ENCODE measurements at regions not wholly inside any gene's neighbourhood (a gene's known extent, or its start where the extent isn't known, plus 50 kb on each side); places are given as distances from the start of the nearest gene placed in this dataset.

GRCh38 chr2:37543999-37544557, 127.4 kb downstream of the CDC42EP3 start:
- no peak for DNase-seq (ENCODE audit: low read depth)

DNA sequence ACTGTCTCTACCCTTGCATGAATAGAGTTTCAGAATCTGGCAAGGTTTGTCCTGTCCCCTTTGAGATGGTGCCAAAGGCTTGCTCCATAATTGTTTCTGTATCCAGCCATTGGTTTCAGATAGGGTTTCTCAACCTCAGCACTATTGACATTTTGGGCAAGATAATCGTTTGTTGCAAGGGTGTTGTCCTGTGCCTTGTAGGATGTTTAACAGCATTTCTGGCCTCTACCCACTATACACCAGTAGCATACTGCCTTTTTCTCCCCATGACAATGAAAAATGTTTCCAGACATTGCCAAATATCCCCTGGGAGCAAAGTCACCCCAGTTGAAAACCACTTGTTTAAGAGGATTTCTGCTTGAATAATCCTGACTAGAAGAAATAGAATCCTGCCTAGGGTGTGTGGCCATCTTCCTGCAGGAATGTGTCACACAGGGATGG, 126.8 kb downstream of the CDC42EP3 start:
- DNase-seq (ENCODE audit: low read depth) = no peak

DNA sequence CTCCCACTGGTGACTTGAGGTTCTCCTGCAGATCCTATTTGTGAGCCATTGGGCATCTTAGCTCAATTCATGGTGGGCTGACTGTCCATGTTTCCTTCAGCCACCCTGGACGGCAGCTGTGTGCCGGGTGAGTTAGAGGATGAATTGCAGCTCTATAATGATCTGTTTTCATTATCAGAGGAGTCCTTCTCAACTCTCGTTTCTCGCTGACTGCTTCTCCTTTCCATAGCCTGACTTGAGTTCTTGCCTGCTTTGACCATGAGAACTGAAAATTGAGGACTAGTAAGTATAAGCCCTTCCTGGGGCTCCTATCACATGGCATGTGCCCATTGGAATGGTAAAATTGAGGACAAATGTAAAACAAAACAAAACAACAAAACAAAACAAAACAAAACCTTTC, 121.8 kb downstream of the CDC42EP3 start:
- DNase-seq (ENCODE audit: low read depth) = no peak

DNA sequence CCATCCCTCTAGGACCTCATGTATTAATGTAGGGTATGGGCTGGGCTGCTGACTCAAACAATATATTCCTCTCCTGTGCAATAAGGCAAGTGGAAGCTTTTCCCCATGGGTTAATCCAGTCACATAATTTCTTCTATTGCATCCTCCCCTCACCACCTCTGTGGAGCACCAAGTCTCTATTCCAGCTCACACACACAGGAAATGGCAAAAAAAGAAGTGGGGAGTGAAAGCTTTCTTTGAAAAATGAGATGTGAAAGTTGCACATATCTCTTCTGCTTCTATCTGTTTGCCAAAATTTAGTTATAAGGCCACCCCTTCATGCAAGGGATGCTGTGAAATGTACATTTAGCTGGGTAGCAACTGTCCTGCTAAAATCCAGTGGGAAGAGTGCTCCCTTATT, 121.3 kb downstream of the CDC42EP3 start:
- no peak for DNase-seq (ENCODE audit: low read depth)

- DNase-seq (ENCODE audit: low read depth) = no peak
Observed at GRCh38 chr2:37551783-37552182, 119.7 kb downstream of the CDC42EP3 start.

DNA sequence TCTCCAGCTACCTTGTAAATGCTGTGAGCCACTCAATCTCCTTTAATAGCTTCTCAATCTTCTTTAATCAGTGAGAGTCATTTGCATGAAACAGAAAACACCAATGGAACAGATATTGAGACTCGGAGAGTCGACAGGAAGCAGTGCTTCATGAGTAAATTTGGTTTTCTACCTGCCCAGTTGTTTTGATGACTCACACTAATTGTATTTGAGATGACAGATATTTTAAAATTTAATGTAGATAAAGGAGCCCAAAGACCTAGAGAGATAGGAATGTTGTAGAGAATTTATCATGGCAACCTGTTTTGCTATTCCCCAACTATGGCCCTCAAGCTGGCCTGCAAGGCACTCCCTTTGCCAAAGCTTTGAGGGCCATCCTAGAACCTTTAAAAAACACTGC, 119.1 kb downstream of the CDC42EP3 start:
- DNase-seq (ENCODE audit: low read depth) = no peak

GRCh38 chr2:37553411-37554154, 117.9 kb downstream of the CDC42EP3 start:
- no peak for DNase-seq (ENCODE audit: low read depth)

- no peak for DNase-seq (ENCODE audit: low read depth)
Observed at GRCh38 chr2:37554155-37554510, 117.3 kb downstream of the CDC42EP3 start.

DNA sequence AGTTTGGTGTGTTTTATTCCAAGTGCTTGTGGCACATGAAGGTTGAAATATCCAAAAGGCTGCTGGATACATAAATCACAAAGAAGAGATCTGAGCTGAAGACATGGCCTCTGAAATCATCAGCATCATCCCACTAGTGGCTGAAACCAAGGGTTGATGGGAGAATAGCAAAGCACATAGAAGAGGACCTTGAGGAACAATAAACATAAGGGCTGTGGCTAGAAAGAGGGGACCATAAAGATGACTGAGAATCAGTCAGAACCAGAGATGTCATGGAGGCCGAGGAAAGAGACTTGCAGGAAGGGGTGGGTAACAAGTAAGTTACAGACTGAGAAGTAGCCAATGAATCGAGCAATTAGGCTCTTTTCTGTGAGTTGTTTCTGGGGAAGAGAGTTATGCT, 116.8 kb downstream of the CDC42EP3 start:
- no peak for DNase-seq (ENCODE audit: low read depth)

DNA sequence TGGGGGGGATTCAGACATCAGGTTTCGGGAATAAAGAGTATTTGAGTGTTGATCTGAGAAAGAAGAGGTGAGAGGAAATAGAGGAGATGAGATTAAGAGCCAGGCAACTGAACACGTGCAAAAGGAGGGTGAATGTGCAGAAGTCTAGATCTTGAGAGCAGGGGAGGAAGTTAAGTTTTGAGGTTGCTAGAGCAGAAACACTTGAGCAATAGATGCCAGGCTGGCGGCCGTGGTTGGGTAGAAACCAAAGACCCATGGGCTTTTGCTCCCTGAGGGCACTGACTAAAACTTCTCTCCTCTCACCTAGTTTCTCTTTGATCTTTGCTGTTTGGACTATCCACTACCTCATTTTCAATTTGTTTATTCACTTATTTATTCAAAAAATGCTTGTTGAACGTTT, 116.0 kb downstream of the CDC42EP3 start:
- DNase-seq (ENCODE audit: low read depth) = no peak

DNA sequence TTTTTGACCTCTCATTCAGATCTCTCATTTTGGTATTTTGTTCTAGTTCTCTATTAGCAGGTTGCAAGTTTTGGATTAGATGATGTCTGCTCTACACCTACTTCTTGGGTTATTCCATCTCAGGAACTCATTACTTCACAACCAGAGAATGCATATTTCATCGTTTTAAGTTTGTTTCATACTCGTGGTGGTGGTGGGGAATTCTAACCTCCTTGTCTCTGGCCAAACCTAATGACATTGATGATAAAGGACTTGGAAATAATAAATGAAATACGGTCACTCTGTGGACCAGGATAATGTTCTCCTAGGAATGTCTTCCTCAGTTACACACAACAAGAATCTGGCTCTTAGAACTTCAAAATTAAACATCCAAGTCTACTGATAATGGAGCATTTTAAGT, 115.2 kb downstream of the CDC42EP3 start:
- no peak for DNase-seq (ENCODE audit: low read depth)

DNA sequence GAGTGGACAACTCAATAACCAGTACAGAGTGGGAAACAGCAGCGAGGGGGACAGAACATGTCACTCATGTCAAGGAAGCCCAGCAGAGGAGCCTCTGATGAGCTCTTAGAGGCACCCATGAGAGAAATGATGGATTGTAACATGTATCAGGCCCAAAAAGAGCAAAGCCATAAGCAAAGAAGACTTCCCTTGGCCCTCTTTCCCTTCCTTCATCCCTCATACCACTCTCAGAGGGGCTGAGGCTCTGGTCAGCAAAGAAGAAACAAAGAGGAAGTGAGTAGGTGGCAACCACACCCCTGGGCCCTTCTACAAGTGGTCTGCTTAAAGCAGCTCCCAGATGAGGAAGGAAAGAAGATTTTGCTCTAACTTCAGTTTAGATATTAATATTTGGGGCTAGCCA, 112.8 kb downstream of the CDC42EP3 start:
- no peak for DNase-seq (ENCODE audit: low read depth)

- DNase-seq (ENCODE audit: low read depth) = no peak
Observed at GRCh38 chr2:37560241-37560848, 111.1 kb downstream of the CDC42EP3 start.

DNA sequence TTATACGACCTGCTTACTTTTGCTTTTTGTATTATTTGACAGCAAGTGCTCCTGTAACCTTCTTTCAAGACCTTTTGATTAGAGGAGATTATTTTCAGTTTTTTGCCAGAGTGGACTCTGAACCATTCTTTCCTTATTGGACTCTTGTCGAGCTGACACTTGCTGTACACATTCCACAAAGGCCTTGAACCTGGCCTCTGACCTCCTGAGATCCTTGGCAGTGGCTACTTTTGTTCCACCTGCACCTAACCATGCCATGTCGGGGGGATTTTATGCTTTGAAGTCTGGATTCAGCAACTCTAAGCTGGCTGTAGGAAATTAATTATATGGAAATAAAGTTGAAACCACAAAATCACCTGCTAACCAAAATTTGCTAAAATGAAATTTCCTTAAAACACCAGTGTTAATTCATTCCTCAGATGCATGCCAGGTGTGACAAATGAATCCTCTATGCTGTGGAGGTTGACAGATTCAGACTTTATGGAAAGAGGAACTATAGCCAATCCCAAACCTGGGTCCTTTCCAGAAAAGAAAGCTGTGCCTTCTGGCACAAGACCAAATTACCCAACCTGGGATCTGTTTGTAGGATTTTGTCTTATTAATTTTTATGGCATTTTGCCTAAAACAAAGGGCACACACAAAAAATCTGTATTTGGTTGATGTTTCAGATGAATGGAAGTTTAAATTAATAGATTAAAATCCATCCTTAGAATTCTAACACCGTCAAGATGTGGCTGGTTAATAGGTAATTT, 110.4 kb downstream of the CDC42EP3 start:
- no peak for DNase-seq (ENCODE audit: low read depth)

DNA sequence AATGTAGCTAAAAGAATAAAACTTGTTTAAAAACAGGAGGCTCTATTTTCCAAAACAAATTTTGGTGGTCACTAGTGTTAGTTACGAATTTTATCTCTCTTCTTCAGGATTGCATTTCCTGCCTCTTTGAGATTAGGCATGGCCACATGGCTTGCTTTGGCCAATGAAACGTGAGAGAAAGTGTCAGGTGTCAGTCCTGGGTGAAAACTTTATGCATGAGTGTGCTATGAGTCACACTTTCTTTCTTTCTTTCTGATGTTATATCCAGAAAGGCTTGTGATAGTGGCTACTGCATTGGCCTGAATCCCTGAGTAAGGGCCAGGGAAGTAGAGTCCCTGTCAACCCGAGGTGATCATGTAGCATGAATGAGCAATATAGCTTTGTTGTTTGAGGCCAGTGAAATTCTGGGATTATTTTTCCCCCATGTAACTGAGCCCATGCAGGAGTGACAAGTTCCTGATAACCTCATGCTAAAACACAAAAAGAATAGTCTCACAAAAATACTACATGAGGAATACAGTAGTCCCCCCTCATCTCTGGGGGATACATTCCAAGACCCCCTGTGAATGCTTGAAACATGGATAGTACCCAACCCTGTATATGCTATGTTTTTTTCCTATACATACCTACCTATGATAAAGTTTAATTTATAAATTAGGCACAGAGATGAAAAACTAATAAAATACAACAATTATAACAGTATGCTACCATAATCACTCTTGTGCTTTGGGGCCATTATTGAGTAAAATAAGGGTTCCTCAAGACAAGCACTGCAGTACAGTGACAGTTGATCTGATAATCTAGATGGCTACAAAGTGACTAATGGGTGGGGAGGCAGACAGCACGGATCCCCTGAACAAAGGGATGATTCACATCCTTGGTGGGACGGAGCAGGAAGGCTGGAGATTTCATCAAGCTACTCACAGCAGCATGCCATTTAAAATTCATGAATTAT, 109.5 kb downstream of the CDC42EP3 start:
- no peak for DNase-seq (ENCODE audit: low read depth)

GRCh38 chr2:37563375-37564015, 107.9 kb downstream of the CDC42EP3 start:
- no peak for DNase-seq (ENCODE audit: low read depth)

DNA sequence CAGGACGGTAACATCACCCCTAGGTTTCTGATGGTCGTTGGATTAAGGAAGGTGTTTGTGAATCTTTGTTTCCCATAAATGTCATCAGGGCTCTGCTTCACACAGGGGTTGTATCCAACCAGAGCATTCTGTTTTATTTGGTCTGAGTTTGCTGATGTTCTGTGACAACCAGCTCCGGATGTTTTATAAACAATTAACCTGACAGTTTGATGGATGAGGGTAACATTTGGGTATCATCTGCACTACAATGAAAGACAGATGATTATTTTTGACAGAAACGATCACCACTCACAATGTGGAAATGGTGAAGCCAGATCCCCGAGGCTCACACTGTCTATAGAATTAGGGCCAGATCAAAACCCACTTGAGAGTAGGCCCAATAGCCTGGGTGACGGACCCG, 107.1 kb downstream of the CDC42EP3 start:
- DNase-seq (ENCODE audit: low read depth) = no peak

GRCh38 chr2:37566517-37566981, 104.9 kb downstream of the CDC42EP3 start:
- no peak for DNase-seq (ENCODE audit: low read depth)

GRCh38 chr2:37568565-37568964, 102.9 kb downstream of the CDC42EP3 start:
- no peak for DNase-seq (ENCODE audit: low read depth)

DNA sequence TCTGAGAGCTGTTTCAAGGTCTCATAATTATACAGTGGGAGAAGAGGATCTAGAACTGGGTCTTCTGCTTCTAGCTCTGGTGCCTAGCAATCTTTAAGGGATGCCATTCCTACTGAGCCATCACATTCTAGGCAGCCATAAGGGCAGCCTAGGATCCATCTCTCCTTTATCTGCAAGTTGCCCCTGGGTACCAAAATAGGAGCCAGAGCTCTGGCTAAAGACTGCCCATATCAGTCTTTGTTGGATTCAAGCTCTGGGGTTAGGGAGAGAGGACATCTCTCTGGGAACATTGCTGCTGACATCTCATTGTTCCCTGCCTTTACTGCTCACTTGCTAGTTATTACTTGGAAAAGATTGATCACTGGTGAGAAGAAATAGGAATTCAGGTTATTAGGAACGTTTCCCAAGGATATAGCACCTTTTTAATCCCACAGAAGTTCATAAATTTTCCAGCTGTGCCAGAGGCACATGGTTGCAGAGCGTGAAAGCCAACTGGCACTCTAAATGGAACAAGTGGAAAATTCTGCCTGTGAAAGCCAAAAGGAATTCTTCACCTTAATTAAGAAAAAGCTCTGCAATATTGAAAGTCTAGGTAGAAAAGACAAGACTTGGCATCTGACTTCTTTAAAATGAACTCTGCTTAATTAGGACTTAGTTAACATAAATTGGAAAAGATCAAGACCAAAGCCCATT, 102.2 kb downstream of the CDC42EP3 start:
- DNase-seq (ENCODE audit: low read depth) = no peak

All from T follicular helper cell (primary cell).